ENCODE measurements at regions not wholly inside any gene's neighbourhood (a gene's known extent, or its start where the extent isn't known, plus 50 kb on each side); places are given as distances from the start of the nearest gene placed in this dataset.

DNA sequence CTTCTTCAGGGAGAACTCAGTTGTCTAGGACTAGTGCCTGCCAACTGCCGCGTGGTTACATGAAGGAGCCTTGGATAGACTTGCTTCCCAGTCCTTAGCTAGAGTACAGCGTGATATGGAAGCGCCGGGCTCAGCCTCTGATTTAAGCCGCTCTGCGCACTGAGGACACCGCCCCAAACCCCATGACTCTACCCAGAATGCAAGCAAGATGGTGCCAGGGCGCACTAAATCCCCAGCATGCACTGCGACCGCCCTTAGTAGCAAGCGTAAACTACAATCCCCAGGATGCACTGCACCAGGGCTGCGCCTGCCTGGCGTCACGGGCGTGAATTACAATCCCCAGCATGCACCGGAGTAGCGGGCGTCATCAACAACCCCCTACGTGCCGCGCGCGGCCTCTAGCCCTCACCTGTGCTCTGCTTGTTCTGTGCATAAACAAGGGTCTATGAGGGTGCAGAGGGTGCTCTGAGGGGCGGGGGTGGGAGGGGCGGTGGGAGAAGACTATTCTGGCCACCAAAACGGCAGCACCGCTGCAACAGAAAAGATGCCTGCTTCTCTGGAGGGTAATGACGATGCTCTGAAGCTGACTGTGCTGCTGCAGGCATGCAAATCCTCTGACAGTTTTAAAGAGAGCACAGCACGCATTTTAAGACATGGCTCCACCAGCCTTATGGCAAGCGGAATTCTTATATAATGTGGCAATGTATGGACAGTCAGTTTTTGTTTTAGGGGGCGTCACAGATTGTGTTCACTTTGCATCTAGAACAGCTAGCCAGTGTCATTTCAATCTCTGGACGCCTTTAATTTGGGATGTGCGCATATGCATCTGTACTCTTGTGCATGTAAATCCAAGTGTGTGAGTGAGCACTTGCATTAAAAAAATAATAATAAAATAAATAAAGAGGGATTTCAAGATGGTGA lies 282.5 kb upstream of the MYT1L start (continued):
- TF ChIP-seq HCFC1 (IDR thresholded peaks at IDR 0.05; ENCODE audit: low read depth, low read length): peak; percentile 98
- no peak for TF ChIP-seq MEF2A (IDR thresholded peaks at IDR 0.05; ENCODE audit: control insufficient read depth, low read depth, low read length)
- peak; percentile 89 for TF ChIP-seq ZNF766 (CRISPR knock-in tag; conservative IDR thresholded peaks at IDR 0.05)
- TF ChIP-seq MAZ (CRISPR knock-in tag; conservative IDR thresholded peaks at IDR 0.05 in 1 of 2, IDR thresholded peaks at IDR 0.05 in 1 of 2): 0 out of 4 replicates have a peak, but pooled peaks of 1 of the 2 experiments have one; percentile 11
- TF ChIP-seq ATF7 (IDR thresholded peaks at IDR 0.05): peak; percentile 89
- peak; percentile 53 for TF ChIP-seq RNF2 (IDR thresholded peaks at IDR 0.05)
- TF ChIP-seq, protein P1, sequence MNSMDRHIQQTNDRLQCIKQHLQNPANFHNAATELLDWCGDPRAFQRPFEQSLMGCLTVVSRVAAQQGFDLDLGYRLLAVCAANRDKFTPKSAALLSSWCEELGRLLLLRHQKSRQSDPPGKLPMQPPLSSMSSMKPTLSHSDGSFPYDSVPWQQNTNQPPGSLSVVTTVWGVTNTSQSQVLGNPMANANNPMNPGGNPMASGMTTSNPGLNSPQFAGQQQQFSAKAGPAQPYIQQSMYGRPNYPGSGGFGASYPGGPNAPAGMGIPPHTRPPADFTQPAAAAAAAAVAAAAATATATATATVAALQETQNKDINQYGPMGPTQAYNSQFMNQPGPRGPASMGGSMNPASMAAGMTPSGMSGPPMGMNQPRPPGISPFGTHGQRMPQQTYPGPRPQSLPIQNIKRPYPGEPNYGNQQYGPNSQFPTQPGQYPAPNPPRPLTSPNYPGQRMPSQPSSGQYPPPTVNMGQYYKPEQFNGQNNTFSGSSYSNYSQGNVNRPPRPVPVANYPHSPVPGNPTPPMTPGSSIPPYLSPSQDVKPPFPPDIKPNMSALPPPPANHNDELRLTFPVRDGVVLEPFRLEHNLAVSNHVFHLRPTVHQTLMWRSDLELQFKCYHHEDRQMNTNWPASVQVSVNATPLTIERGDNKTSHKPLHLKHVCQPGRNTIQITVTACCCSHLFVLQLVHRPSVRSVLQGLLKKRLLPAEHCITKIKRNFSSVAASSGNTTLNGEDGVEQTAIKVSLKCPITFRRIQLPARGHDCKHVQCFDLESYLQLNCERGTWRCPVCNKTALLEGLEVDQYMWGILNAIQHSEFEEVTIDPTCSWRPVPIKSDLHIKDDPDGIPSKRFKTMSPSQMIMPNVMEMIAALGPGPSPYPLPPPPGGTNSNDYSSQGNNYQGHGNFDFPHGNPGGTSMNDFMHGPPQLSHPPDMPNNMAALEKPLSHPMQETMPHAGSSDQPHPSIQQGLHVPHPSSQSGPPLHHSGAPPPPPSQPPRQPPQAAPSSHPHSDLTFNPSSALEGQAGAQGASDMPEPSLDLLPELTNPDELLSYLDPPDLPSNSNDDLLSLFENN (IDR thresholded peaks at IDR 0.05; ENCODE audit: low read depth in 2 of 2, low read length in 2 of 2): 0 out of 4 replicates have a peak, but pooled peaks of 1 of the 2 experiments have one; percentile 16
- TF ChIP-seq SOX6 (IDR thresholded peaks at IDR 0.05): 0 out of 2 replicates have a peak, but pooled peaks have one; percentile 40
- TF ChIP-seq CBFA2T2 (conservative IDR thresholded peaks at IDR 0.05): no peak
- TF ChIP-seq SAFB2 (IDR thresholded peaks at IDR 0.05; ENCODE audit: borderline replicate concordance, low read depth, low read length, severe bottlenecking): no peak
- TF ChIP-seq, protein P2, sequence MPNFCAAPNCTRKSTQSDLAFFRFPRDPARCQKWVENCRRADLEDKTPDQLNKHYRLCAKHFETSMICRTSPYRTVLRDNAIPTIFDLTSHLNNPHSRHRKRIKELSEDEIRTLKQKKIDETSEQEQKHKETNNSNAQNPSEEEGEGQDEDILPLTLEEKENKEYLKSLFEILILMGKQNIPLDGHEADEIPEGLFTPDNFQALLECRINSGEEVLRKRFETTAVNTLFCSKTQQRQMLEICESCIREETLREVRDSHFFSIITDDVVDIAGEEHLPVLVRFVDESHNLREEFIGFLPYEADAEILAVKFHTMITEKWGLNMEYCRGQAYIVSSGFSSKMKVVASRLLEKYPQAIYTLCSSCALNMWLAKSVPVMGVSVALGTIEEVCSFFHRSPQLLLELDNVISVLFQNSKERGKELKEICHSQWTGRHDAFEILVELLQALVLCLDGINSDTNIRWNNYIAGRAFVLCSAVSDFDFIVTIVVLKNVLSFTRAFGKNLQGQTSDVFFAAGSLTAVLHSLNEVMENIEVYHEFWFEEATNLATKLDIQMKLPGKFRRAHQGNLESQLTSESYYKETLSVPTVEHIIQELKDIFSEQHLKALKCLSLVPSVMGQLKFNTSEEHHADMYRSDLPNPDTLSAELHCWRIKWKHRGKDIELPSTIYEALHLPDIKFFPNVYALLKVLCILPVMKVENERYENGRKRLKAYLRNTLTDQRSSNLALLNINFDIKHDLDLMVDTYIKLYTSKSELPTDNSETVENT (CRISPR knock-in tag; IDR thresholded peaks at IDR 0.05): no peak
- peak; percentile 31 for TF ChIP-seq SMAD1 (IDR thresholded peaks at IDR 0.05; ENCODE audit: low read depth, low read length, partially characterized antibody)
- peak; percentile 51; the same call in 1 of the 2 replicates for TF ChIP-seq CHD2 (IDR thresholded peaks at IDR 0.05; ENCODE audit: low read depth, low read length)
- TF ChIP-seq, protein P3, sequence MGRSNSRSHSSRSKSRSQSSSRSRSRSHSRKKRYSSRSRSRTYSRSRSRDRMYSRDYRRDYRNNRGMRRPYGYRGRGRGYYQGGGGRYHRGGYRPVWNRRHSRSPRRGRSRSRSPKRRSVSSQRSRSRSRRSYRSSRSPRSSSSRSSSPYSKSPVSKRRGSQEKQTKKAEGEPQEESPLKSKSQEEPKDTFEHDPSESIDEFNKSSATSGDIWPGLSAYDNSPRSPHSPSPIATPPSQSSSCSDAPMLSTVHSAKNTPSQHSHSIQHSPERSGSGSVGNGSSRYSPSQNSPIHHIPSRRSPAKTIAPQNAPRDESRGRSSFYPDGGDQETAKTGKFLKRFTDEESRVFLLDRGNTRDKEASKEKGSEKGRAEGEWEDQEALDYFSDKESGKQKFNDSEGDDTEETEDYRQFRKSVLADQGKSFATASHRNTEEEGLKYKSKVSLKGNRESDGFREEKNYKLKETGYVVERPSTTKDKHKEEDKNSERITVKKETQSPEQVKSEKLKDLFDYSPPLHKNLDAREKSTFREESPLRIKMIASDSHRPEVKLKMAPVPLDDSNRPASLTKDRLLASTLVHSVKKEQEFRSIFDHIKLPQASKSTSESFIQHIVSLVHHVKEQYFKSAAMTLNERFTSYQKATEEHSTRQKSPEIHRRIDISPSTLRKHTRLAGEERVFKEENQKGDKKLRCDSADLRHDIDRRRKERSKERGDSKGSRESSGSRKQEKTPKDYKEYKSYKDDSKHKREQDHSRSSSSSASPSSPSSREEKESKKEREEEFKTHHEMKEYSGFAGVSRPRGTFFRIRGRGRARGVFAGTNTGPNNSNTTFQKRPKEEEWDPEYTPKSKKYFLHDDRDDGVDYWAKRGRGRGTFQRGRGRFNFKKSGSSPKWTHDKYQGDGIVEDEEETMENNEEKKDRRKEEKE (IDR thresholded peaks at IDR 0.05; ENCODE audit: borderline replicate concordance in 1 of 2, control insufficient read depth in 1 of 2, low read depth in 2 of 2, low read length in 1 of 2): 0 out of 4 replicates have a peak, but pooled peaks of 1 of the 2 experiments have one; percentile 59
- TF ChIP-seq MNT (conservative IDR thresholded peaks at IDR 0.05): peak; percentile 44 to 73; a peak in 3 of 4 replicates

Data from K562 (cell line).